ENCODE measurements at regions not wholly inside any gene's neighbourhood (a gene's known extent, or its start where the extent isn't known, plus 50 kb on each side); places are given as distances from the start of the nearest gene placed in this dataset.

DNA sequence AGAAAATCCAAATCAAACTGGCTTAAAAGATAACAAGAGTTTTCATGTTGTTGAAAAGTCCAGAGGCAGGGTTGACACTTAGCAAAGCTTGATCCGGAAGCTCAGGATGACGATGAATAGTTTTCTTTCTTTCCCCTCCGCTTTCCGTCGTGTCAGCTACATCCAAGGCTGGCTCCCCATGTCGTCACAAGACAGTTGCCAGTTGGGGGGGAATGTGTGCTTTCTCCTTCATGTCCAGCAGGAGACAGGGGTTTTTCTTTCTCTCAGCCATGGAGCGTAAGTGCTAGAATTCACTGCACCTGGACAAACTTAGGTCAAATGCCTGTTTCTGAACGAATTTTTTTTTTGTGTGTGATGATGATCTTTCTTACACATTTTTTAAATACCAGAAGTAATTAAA is 273.8 kb upstream of the RGMA start:
- TF ChIP-seq EP300 (IDR thresholded peaks at IDR 0.05; ENCODE audit: borderline replicate concordance in 1 of 2, low read depth in 1 of 2, low read length in 1 of 2) (no peak), GATA2 (CRISPR knock-in tag; IDR thresholded peaks at IDR 0.05) (no peak), SIN3A (IDR thresholded peaks at IDR 0.05; ENCODE audit: borderline replicate concordance, low read depth, low read length) (no peak), POLR2AphosphoS5 (IDR thresholded peaks at IDR 0.05; ENCODE audit: low read depth, low read length) (no peak), FOXJ3 (CRISPR knock-in tag; IDR thresholded peaks at IDR 0.05) (no peak), YY1 (IDR thresholded peaks at IDR 0.05; ENCODE audit: low read depth) (no peak), SMC3 (IDR thresholded peaks at IDR 0.05; ENCODE audit: low read depth, low read length) (no peak), TAF1 (IDR thresholded peaks at IDR 0.05; ENCODE audit: borderline replicate concordance, low read depth, low read length) (no peak), FOXM1 (IDR thresholded peaks at IDR 0.05; ENCODE audit: low read depth) (no peak)
- TF ChIP-seq, protein P1, sequence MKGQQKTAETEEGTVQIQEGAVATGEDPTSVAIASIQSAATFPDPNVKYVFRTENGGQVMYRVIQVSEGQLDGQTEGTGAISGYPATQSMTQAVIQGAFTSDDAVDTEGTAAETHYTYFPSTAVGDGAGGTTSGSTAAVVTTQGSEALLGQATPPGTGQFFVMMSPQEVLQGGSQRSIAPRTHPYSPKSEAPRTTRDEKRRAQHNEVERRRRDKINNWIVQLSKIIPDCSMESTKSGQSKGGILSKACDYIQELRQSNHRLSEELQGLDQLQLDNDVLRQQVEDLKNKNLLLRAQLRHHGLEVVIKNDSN (IDR thresholded peaks at IDR 0.05; ENCODE audit: borderline replicate concordance, low read depth): no peak
- TF ChIP-seq, protein P2, sequence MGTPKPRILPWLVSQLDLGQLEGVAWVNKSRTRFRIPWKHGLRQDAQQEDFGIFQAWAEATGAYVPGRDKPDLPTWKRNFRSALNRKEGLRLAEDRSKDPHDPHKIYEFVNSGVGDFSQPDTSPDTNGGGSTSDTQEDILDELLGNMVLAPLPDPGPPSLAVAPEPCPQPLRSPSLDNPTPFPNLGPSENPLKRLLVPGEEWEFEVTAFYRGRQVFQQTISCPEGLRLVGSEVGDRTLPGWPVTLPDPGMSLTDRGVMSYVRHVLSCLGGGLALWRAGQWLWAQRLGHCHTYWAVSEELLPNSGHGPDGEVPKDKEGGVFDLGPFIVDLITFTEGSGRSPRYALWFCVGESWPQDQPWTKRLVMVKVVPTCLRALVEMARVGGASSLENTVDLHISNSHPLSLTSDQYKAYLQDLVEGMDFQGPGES (IDR thresholded peaks at IDR 0.05; ENCODE audit: low read depth, low read length): no peak

All from SK-N-SH (cell line).